ENCODE measurements at regions not wholly inside any gene's neighbourhood (a gene's known extent, or its start where the extent isn't known, plus 50 kb on each side); places are given as distances from the start of the nearest gene placed in this dataset.

DNA sequence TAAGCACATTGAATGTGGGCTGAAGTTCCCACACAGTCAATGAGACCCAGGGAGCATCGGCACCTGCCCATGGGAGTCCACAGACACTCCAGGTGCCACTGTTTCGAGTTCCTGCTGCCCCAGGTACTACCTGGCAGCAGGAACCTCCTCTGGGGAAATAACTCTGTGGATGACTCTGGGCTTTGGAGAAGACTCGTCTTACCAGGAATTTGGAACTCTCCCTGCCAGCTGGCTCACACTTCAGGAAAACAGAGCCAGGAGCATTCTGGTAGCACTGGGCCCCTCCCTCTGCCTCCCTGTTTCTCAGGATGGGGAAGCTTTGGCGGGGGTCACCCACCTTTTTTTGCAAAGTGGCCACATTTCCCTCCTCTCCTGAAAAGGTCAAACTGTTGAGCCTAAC, 69.5 kb upstream of the MC3R start:
- TF ChIP-seq, protein P1, sequence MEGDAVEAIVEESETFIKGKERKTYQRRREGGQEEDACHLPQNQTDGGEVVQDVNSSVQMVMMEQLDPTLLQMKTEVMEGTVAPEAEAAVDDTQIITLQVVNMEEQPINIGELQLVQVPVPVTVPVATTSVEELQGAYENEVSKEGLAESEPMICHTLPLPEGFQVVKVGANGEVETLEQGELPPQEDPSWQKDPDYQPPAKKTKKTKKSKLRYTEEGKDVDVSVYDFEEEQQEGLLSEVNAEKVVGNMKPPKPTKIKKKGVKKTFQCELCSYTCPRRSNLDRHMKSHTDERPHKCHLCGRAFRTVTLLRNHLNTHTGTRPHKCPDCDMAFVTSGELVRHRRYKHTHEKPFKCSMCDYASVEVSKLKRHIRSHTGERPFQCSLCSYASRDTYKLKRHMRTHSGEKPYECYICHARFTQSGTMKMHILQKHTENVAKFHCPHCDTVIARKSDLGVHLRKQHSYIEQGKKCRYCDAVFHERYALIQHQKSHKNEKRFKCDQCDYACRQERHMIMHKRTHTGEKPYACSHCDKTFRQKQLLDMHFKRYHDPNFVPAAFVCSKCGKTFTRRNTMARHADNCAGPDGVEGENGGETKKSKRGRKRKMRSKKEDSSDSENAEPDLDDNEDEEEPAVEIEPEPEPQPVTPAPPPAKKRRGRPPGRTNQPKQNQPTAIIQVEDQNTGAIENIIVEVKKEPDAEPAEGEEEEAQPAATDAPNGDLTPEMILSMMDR (IDR thresholded peaks at IDR 0.05; ENCODE audit: low read depth, low read length, missing control alignments) = no peak
- in situ Hi-C loops (cut with HindIII; ENCODE audit: low sequenced_read_pairs) = no loop called here
- DNase-seq (ENCODE audit: low read depth) = no peak
- H3K4me3 ChIP-seq (ENCODE audit: low read depth, low read length) = no peak overlapping the region

DNA sequence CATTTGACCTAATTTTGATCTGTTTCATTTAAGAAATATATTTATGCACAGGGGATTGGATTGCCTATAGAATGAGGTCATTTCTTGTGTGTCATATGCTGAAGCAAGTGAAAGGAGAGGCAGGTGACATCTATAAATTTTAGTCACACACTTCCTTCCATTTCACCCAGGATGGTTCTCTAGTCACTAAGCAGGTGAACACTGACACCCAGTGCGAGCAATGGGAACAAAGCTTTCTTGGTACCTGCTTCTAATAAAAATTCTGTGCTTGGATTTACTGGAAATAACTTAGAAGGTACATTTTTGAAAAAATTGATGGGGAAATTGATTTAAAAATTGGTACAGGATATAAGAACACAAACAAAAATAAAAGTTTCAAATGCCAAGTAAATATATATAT, 66.9 kb upstream of the MC3R start:
- DNase-seq (ENCODE audit: low read depth) = no peak
- TF ChIP-seq, protein P1 (IDR thresholded peaks at IDR 0.05; ENCODE audit: low read depth, low read length, missing control alignments) = no peak
- no peak overlapping the region for H3K4me3 ChIP-seq (ENCODE audit: low read depth, low read length)
- in situ Hi-C loops (cut with HindIII; ENCODE audit: low sequenced_read_pairs) = no loop called here

DNA sequence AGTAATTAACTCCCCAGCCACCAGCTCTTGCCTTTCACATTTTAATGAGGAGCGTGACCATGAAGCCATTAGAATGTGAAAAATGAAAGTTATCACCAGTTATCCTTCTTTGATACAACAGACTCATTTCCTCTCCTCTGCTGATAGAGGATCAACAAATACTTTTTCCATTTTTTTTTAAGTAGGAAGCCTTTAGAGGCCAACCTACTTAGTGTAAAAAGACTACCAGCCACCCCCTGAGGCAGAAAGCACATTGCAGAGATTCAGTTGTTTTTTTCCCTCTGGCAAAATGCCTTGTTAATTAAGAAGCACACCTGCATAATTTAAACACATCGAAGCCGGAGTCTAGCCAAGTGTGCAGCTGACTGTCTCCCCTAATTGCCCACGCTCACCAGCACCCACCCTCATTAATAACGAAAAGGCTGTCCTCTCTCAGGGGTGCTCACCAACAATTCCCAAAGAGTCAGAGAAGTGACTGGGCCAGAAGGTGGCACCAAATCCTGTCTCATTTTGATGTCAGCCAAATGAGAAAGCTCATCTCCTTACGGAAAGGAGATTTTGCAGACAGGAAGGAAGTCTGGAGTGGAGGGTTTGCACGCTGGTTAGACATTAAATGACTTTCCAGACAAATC, 60.9 kb upstream of the MC3R start:
- H3K4me3 ChIP-seq (ENCODE audit: low read depth, low read length) = no peak overlapping the region
- in situ Hi-C loops (cut with HindIII; ENCODE audit: low sequenced_read_pairs) = no loop called here
- TF ChIP-seq, protein P1 (IDR thresholded peaks at IDR 0.05; ENCODE audit: low read depth, low read length, missing control alignments) = no peak
- DNase-seq (ENCODE audit: low read depth) = no peak

DNA sequence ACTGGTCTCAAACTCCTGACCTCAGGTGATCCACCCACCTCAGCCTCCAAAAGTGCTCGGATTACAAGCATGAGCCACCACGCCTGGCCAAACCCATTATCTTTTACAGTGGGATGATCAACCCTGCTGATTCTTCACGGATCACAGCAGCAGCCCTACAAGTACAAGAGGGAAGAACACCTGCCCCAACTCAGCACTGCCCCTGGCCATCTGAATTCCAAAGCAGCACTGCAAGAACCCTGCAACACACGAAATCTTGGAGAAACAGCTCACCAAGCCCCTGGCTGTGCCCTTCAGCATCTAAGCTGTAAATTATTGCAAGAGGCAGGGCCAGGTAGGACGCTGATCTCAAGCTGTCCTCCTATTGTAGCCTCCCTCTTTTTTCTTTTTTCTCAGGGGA, 54.5 kb upstream of the MC3R start:
- in situ Hi-C loops (cut with HindIII; ENCODE audit: low sequenced_read_pairs) = no loop called here
- TF ChIP-seq, protein P1 (IDR thresholded peaks at IDR 0.05; ENCODE audit: low read depth, low read length, missing control alignments) = no peak
- no peak overlapping the region for H3K4me3 ChIP-seq (ENCODE audit: low read depth, low read length)

DNA sequence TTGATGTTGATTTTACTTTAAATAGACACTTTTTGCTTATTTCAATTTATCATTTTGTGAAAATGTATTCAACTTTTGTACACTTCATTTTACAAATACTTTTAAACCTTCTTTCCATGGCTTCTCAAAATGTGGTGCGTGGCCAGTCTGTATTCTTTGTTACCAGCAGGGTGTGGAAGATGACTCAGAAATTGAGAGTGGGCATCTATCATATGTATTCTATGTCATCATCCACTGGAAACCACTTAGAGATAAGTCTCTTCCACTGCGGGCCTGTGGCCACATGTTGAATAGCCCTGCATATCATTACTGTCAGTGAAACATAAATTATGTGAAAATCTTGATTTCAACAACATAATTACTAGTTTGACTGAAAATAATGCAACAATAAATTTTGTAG, 52.6 kb upstream of the MC3R start:
- TF ChIP-seq, protein P1 (IDR thresholded peaks at IDR 0.05; ENCODE audit: low read depth, low read length, missing control alignments) = no peak
- no peak for DNase-seq (ENCODE audit: low read depth)
- in situ Hi-C loops (cut with HindIII; ENCODE audit: low sequenced_read_pairs) = no loop called here
- no peak overlapping the region for H3K4me3 ChIP-seq (ENCODE audit: low read depth, low read length)

More for the DNA sequence above, 54.5 kb upstream of the MC3R start:
- DNase-seq (ENCODE audit: low read depth) = no peak

Data from astrocyte of the cerebellum (primary cell).